ENCODE measurements at regions not wholly inside any gene's neighbourhood (a gene's known extent, or its start where the extent isn't known, plus 50 kb on each side); places are given as distances from the start of the nearest gene placed in this dataset.

- H3K4me3 Mint-ChIP-seq: no peak overlapping the region
- no peaks in the 10 kb centered on the region for H3K4me1 Mint-ChIP-seq (ENCODE audit: low read depth)
- no peaks in the 10 kb centered on the region for H3K36me3 Mint-ChIP-seq
- peaks cover 3% of the 10 kb centered on the region for H3K27me3 Mint-ChIP-seq
- no peaks in the 10 kb centered on the region for H3K9me3 Mint-ChIP-seq (ENCODE audit: low read depth)
- no peak overlapping the region for H3K27ac Mint-ChIP-seq
Measured at GRCh38 chr9:135413086-135413375, 66.6 kb upstream of the PPP1R26 start.

- Mint-ChIP-seq H3K4me3 (no peak overlapping the region), H3K36me3 (no peaks in the 10 kb centered on the region), H3K9me3 (ENCODE audit: low read depth) (no peaks in the 10 kb centered on the region), H3K27ac (no peak overlapping the region), H3K27me3 (peaks cover 3% of the 10 kb centered on the region), H3K4me1 (ENCODE audit: low read depth) (no peaks in the 10 kb centered on the region)
Measured at GRCh38 chr9:135413461-135413860, 66.1 kb upstream of the PPP1R26 start.

- no peak overlapping the region for H3K27ac Mint-ChIP-seq
- H3K27me3 Mint-ChIP-seq: peaks cover 3% of the 10 kb centered on the region
- H3K36me3 Mint-ChIP-seq: no peaks in the 10 kb centered on the region
- H3K4me1 Mint-ChIP-seq (ENCODE audit: low read depth): no peaks in the 10 kb centered on the region
- H3K4me3 Mint-ChIP-seq: no peak overlapping the region
- H3K9me3 Mint-ChIP-seq (ENCODE audit: low read depth): no peaks in the 10 kb centered on the region
Measured at GRCh38 chr9:135414293-135414692, 65.3 kb upstream of the PPP1R26 start.

GRCh38 chr9:135415586-135415985 lies 64.0 kb upstream of the PPP1R26 start:
- H3K27me3 Mint-ChIP-seq: peaks cover 4% of the 10 kb centered on the region
- H3K4me3 Mint-ChIP-seq: no peak overlapping the region
- H3K4me1 Mint-ChIP-seq (ENCODE audit: low read depth): no peaks in the 10 kb centered on the region
- H3K27ac Mint-ChIP-seq: no peak overlapping the region
- no peaks in the 10 kb centered on the region for H3K9me3 Mint-ChIP-seq (ENCODE audit: low read depth)
- H3K36me3 Mint-ChIP-seq: no peaks in the 10 kb centered on the region

- H3K36me3 Mint-ChIP-seq: no peaks in the 10 kb centered on the region
- peaks cover 4% of the 10 kb centered on the region for H3K27me3 Mint-ChIP-seq
- H3K4me3 Mint-ChIP-seq: no peak overlapping the region
- H3K9me3 Mint-ChIP-seq (ENCODE audit: low read depth): no peaks in the 10 kb centered on the region
- H3K27ac Mint-ChIP-seq: no peak overlapping the region
- H3K4me1 Mint-ChIP-seq (ENCODE audit: low read depth): no peaks in the 10 kb centered on the region
Measured at GRCh38 chr9:135416664-135417290, 62.8 kb upstream of the PPP1R26 start.

- no peaks in the 10 kb centered on the region for H3K9me3 Mint-ChIP-seq (ENCODE audit: low read depth)
- H3K4me1 Mint-ChIP-seq (ENCODE audit: low read depth): no peaks in the 10 kb centered on the region
- peaks cover 2% of the 10 kb centered on the region for H3K27me3 Mint-ChIP-seq
- no peaks in the 10 kb centered on the region for H3K36me3 Mint-ChIP-seq
- no peak overlapping the region for H3K27ac Mint-ChIP-seq
- no peak overlapping the region for H3K4me3 Mint-ChIP-seq
Measured at GRCh38 chr9:135418161-135418560, 61.4 kb upstream of the PPP1R26 start.

GRCh38 chr9:135419106-135419505 lies 60.5 kb upstream of the PPP1R26 start:
- H3K4me3 Mint-ChIP-seq: no peak overlapping the region
- no peaks in the 10 kb centered on the region for H3K36me3 Mint-ChIP-seq
- no peak overlapping the region for H3K27ac Mint-ChIP-seq
- peaks cover 6% of the 10 kb centered on the region for H3K9me3 Mint-ChIP-seq (ENCODE audit: low read depth)
- peaks cover 7% of the 10 kb centered on the region for H3K27me3 Mint-ChIP-seq
- H3K4me1 Mint-ChIP-seq (ENCODE audit: low read depth): no peaks in the 10 kb centered on the region

- no peaks in the 10 kb centered on the region for H3K4me1 Mint-ChIP-seq (ENCODE audit: low read depth)
- peaks cover 10% of the 10 kb centered on the region for H3K27me3 Mint-ChIP-seq
- no peak overlapping the region for H3K4me3 Mint-ChIP-seq
- H3K36me3 Mint-ChIP-seq: peaks cover 2% of the 10 kb centered on the region
- no peak overlapping the region for H3K27ac Mint-ChIP-seq
- peaks cover 9% of the 10 kb centered on the region for H3K9me3 Mint-ChIP-seq (ENCODE audit: low read depth)
Measured at GRCh38 chr9:135422341-135422944, 57.1 kb upstream of the PPP1R26 start.

- Mint-ChIP-seq H3K36me3 (peaks cover 4% of the 10 kb centered on the region), H3K4me1 (ENCODE audit: low read depth) (no peaks in the 10 kb centered on the region), H3K4me3 (no peak overlapping the region), H3K27ac (no peak overlapping the region), H3K9me3 (ENCODE audit: low read depth) (peaks cover 10% of the 10 kb centered on the region), H3K27me3 (peaks cover 10% of the 10 kb centered on the region)
Measured at GRCh38 chr9:135423725-135424124, 55.9 kb upstream of the PPP1R26 start.
